HCT116 (cell line): ENCODE measurements at regions not wholly inside any gene's neighbourhood (a gene's known extent, or its start where the extent isn't known, plus 50 kb on each side); places are given as distances from the start of the nearest gene placed in this dataset.

Source experiments
- ATAC-seq: fragments of 200-7000 bp; cut with Tn5 transposase; 2 replicates; pipeline ENCODE4 v1.9.1; 2020; ENCODE audit warnings: mild to moderate bottlenecking, moderate library complexity
- BruUV-seq: library from RNA; stranded (reverse); fragments of 400-500 nt; replicated peaks from 2 replicates; lab custom pipeline; 2021; lab: Mats Ljungman, UMichigan
- CTCF ChIA-PET: fragments of 300-600 bp; sonication (Branson Sonifier 250); formaldehyde crosslinking; loops from one replicate; lab custom pipeline; 2021; ENCODE audit warnings: antibody characterized with exemption; lab: Charles Lee
- POLR2A ChIA-PET: fragments of 300-600, 350-600 bp; sonication (Branson Sonifier 250); formaldehyde crosslinking; loops from one replicate; lab custom pipeline; 2021; ENCODE audit warnings: antibody characterized with exemption; lab: Charles Lee
- RAD21 ChIA-PET, 2 experiments: fragments of 300-600 bp; sonication (Branson Sonifier 250); formaldehyde crosslinking; loops; one replicate each; lab custom pipeline; 2023; ENCODE audit warnings: low total read pairs in 2 of 2; ENCODE audit not compliant: uncharacterized antibody in 2 of 2, unreplicated experiment in 2 of 2, low non-redundant PET in 1 of 2; lab: Charles Lee
- DNase-seq: peaks from one replicate; pipeline ENCODE4 v3.0.0-alpha.2; 2010; ENCODE audit warnings: low read depth, low spot score
- H2AFZ ChIP-seq: fragments of 200-600 bp; shearing (Covaris generic), sonication (generic); 2 replicates; pipeline ENCODE4 v1.6.1; 2017; ENCODE audit warnings: low read depth, mixed run types, mixed read lengths, antibody characterized with exemption, low read length; ENCODE audit not compliant: poor library complexity, severe bottlenecking
- H3K27ac ChIP-seq: 2 replicates; pipeline ENCODE4 v1.5.1; 2012; ENCODE audit warnings: low read depth, low read length
- H3K27me3 ChIP-seq: fragments of 200-600 bp; sonication (generic); 2 replicates; pipeline ENCODE4 v1.6.1; 2016; ENCODE audit warnings: mixed run types, low read length, mixed read lengths; ENCODE audit not compliant: insufficient read depth
- H3K36me3 ChIP-seq, 2 experiments: fragments of 200-500 bp in 1 of 2; fragments of 200-600 bp in 1 of 2; sonication (Bioruptor generic) in 1 of 2; sonication (generic) in 1 of 2; 2 replicates each; pipeline versions ENCODE4 v1.5.1 to v1.6.1; 2014 to 2016; ENCODE audit warnings: low read length in 2 of 2, inconsistent platforms in 1 of 2, mixed read lengths in 1 of 2, mixed run types in 1 of 2; ENCODE audit not compliant: insufficient read depth in 2 of 2, control insufficient read depth in 1 of 2
- H3K4me1 ChIP-seq, 2 experiments: fragments of 200-600 bp in 1 of 2; sonication (generic) in 1 of 2; 2 replicates each; pipeline versions ENCODE4 v1.5.1 to v1.6.1; 2012 to 2017; ENCODE audit warnings: low read length in 2 of 2, inconsistent platforms in 1 of 2, mild to moderate bottlenecking in 1 of 2, mixed read lengths in 1 of 2, mixed run types in 1 of 2, moderate library complexity in 1 of 2; ENCODE audit not compliant: insufficient read depth in 2 of 2, control insufficient read depth in 1 of 2
- H3K4me2 ChIP-seq: fragments of 200-600 bp; sonication (generic); 2 replicates; pipeline ENCODE4 v1.6.1; 2017; ENCODE audit warnings: mixed run types, low read length, mixed read lengths
- H3K4me3 ChIP-seq, 2 experiments: fragments of 200-600 bp in 1 of 2; sonication (generic) in 1 of 2; replicated peaks in 1 of 2; 2 replicates each; pipeline ENCODE4 v1.5.1; 2011 to 2016; ENCODE audit warnings: low read length in 2 of 2, control low read depth in 1 of 2, low read depth in 1 of 2, mild to moderate bottlenecking in 1 of 2, mixed read lengths in 1 of 2, mixed run types in 1 of 2
- H3K79me2 ChIP-seq: fragments of 200-600 bp; sonication (generic); 2 replicates; pipeline ENCODE4 v1.6.1; 2017; ENCODE audit warnings: mild to moderate bottlenecking, mixed run types, low read length, moderate library complexity, mixed read lengths; ENCODE audit not compliant: insufficient read depth
- H3K9ac ChIP-seq: fragments of 200-600 bp; sonication (generic); 2 replicates; pipeline ENCODE4 v1.6.1; 2016; ENCODE audit warnings: low read length, mixed read lengths
- H3K9me2 ChIP-seq: fragments of 200-600 bp; sonication (generic), shearing (Covaris generic); 2 replicates; pipeline ENCODE4 v1.6.1; 2017; ENCODE audit warnings: mixed run types, mild to moderate bottlenecking, moderate library complexity; ENCODE audit not compliant: insufficient read depth
- H3K9me3 ChIP-seq, 2 experiments: fragments of 200-500 bp in 1 of 2; fragments of 200-600 bp in 1 of 2; sonication (Bioruptor generic) in 1 of 2; sonication (generic) in 1 of 2; 2 replicates each; pipeline ENCODE4 v1.6.1; 2014 to 2017; ENCODE audit warnings: low read length in 2 of 2, mixed read lengths in 2 of 2, inconsistent platforms in 1 of 2, low read depth in 1 of 2, mild to moderate bottlenecking in 1 of 2, mixed run types in 1 of 2, moderate library complexity in 1 of 2; ENCODE audit not compliant: control insufficient read depth in 1 of 2, insufficient read depth in 1 of 2
- H4K20me1 ChIP-seq: fragments of 200-600 bp; sonication (generic), shearing (Covaris generic); 2 replicates; pipeline ENCODE4 v1.6.1; 2017; ENCODE audit warnings: mixed run types, mild to moderate bottlenecking, moderate library complexity; ENCODE audit not compliant: insufficient read depth
- CBX3 ChIP-seq: IDR thresholded peaks from 2 replicates; pipeline ENCODE4 v1.6.1; 2012; ENCODE audit warnings: low read depth
- CEBPB ChIP-seq: IDR thresholded peaks from 2 replicates; pipeline ENCODE4 v1.6.1; 2012; ENCODE audit warnings: low read depth
- ELF1 ChIP-seq: IDR thresholded peaks from 2 replicates; pipeline ENCODE4 v1.6.1; 2012; ENCODE audit warnings: low read depth, borderline replicate concordance
- FOSL1 ChIP-seq: IDR thresholded peaks from 2 replicates; pipeline ENCODE4 v1.6.1; 2012; ENCODE audit warnings: low read depth
- JUND ChIP-seq: IDR thresholded peaks from 2 replicates; pipeline ENCODE4 v1.6.1; 2012
- POLR2A ChIP-seq: IDR thresholded peaks from 2 replicates; pipeline ENCODE4 v1.7.0; 2011; ENCODE audit warnings: borderline replicate concordance; ENCODE audit not compliant: insufficient read depth, insufficient read length; ENCODE audit errors: extremely low read depth
- POLR2AphosphoS5 ChIP-seq: IDR thresholded peaks from 2 replicates; pipeline ENCODE4 v1.6.1; 2011; ENCODE audit warnings: mild to moderate bottlenecking, low read depth, low read length, moderate library complexity
- RAD21 ChIP-seq: IDR thresholded peaks from 2 replicates; pipeline ENCODE4 v1.6.1; 2012; ENCODE audit warnings: low read depth, mild to moderate bottlenecking
- REST ChIP-seq: IDR thresholded peaks from 2 replicates; pipeline ENCODE4 v1.6.1; 2012; ENCODE audit warnings: low read depth
- SIN3A ChIP-seq: IDR thresholded peaks from 2 replicates; pipeline ENCODE4 v1.6.1; 2012; ENCODE audit warnings: low read depth
- SP1 ChIP-seq: IDR thresholded peaks from 2 replicates; pipeline ENCODE4 v1.6.1; 2012; ENCODE audit warnings: low read depth
- SRF ChIP-seq: IDR thresholded peaks from 2 replicates; pipeline ENCODE4 v1.6.1; 2012; ENCODE audit warnings: low read depth
- TCF7L2 ChIP-seq: IDR thresholded peaks from 2 replicates; pipeline ENCODE4 v1.7.0; 2011; ENCODE audit warnings: borderline replicate concordance, inconsistent platforms; ENCODE audit not compliant: insufficient read depth, insufficient read length; ENCODE audit errors: extremely low read depth
- YY1 ChIP-seq: IDR thresholded peaks from 2 replicates; pipeline ENCODE4 v1.6.1; 2011; ENCODE audit warnings: low read length, low read depth, moderate library complexity, mild to moderate bottlenecking; ENCODE audit not compliant: insufficient replicate concordance; ENCODE audit errors: extremely low read depth
- ZBTB33 ChIP-seq: IDR thresholded peaks from 2 replicates; pipeline ENCODE4 v1.6.1; 2011; ENCODE audit warnings: mild to moderate bottlenecking, low read length, moderate library complexity; ENCODE audit not compliant: insufficient replicate concordance; ENCODE audit errors: extremely low read depth
- ZFX ChIP-seq: fragments of 450-650 bp; IDR thresholded peaks from 2 replicates; pipeline ENCODE4 v1.6.1; 2017
- ZNF274 ChIP-seq: fragments of 200-500 bp; sonication (Bioruptor generic); IDR thresholded peaks from 2 replicates; pipeline ENCODE4 v1.6.1; 2014; ENCODE audit warnings: mild to moderate bottlenecking, low read depth, low read length, inconsistent platforms
- intact Hi-C: fragments of 100-400 bp; cut with micrococcal nuclease; formaldehyde crosslinking; loops from 2 replicates; pipeline ENCODE4 v1.10.0; 2022
- TF ChIP-seq, protein P1 (sequence below): IDR thresholded peaks from 2 replicates; pipeline ENCODE4 v1.6.1; 2012
- TF ChIP-seq, protein P2 (sequence below): IDR thresholded peaks from 2 replicates; pipeline ENCODE4 v1.6.1; 2012
- TF ChIP-seq, protein P3 (sequence below), 3 experiments: fragments of 200-600 bp in 1 of 3; sonication (generic) in 1 of 3; IDR thresholded peaks in 2 of 3; conservative IDR thresholded peaks in 1 of 3; 2 replicates each; pipeline ENCODE4 v1.5.1; 2012 to 2017; ENCODE audit warnings: low read depth in 2 of 3, low read length in 2 of 3, antibody characterized with exemption in 1 of 3, borderline replicate concordance in 1 of 3, control low read depth in 1 of 3, mild to moderate bottlenecking in 1 of 3, mixed read lengths in 1 of 3, mixed run types in 1 of 3, moderate library complexity in 1 of 3; ENCODE audit not compliant: insufficient read depth in 1 of 3

DNA sequence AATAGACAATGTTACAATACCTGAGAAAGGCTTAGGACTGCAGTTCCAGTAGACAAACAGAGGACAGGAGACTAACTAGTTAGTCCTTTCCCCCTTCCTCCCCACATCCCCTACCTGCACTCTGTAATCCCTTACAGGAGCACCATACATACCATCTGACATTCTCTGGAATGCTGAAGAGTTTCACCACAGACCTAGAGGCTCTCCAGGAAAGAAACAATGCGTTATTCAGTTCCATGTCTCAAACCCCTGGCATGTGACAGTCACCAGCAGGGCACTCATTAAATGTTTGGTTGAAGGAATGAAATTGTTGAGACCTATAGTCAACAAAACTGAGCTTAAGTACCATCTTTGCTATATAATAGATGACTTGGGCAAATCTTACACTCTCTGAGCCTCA lies 100.2 kb upstream of the USP38 start:
- RAD21 ChIA-PET, result interaction anchor here in 1 of 2 experiments (1.3 kb wide), 1 partner anchor 99 kb away, joined by 3 read pairs; no protein-coding TSS in a partner anchor
- Histone ChIP-seq H3K4me3 (no peak overlapping the region), H3K4me2 (no peak overlapping the region), H3K79me2 (no peaks in the 10 kb centered on the region), H3K9ac (no peak overlapping the region), H3K9me3 (no peaks in the 10 kb centered on the region), H3K9me2 (no peaks in the 10 kb centered on the region), H3K27ac (no peak overlapping the region), H3K4me1 (no peaks in the 10 kb centered on the region)
- DNase-seq, result no peak
- no TSS peak for BruUV-seq
- no peak for TF ChIP-seq YY1
- no peak for TF ChIP-seq REST
- no peak for TF ChIP-seq SRF
- TF ChIP-seq CBX3, result no peak
- no peak for TF ChIP-seq ZFX
- no peak for TF ChIP-seq TCF7L2
- no peak for TF ChIP-seq JUND
- TF ChIP-seq, protein P1, sequence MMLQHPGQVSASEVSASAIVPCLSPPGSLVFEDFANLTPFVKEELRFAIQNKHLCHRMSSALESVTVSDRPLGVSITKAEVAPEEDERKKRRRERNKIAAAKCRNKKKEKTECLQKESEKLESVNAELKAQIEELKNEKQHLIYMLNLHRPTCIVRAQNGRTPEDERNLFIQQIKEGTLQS, result no peak
- TF ChIP-seq ZBTB33, result no peak
- no peak for TF ChIP-seq ELF1
- TF ChIP-seq FOSL1, result no peak
- no peak for TF ChIP-seq POLR2AphosphoS5
- TF ChIP-seq SP1, result no peak
- TF ChIP-seq, protein P2, sequence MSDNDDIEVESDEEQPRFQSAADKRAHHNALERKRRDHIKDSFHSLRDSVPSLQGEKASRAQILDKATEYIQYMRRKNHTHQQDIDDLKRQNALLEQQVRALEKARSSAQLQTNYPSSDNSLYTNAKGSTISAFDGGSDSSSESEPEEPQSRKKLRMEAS, result no peak
- TF ChIP-seq CEBPB, result no peak
- TF ChIP-seq, protein P3, sequence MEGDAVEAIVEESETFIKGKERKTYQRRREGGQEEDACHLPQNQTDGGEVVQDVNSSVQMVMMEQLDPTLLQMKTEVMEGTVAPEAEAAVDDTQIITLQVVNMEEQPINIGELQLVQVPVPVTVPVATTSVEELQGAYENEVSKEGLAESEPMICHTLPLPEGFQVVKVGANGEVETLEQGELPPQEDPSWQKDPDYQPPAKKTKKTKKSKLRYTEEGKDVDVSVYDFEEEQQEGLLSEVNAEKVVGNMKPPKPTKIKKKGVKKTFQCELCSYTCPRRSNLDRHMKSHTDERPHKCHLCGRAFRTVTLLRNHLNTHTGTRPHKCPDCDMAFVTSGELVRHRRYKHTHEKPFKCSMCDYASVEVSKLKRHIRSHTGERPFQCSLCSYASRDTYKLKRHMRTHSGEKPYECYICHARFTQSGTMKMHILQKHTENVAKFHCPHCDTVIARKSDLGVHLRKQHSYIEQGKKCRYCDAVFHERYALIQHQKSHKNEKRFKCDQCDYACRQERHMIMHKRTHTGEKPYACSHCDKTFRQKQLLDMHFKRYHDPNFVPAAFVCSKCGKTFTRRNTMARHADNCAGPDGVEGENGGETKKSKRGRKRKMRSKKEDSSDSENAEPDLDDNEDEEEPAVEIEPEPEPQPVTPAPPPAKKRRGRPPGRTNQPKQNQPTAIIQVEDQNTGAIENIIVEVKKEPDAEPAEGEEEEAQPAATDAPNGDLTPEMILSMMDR (IDR thresholded peaks at IDR 0.05 in 2 of 3, conservative IDR thresholded peaks at IDR 0.05 in 1 of 3; ENCODE audit: borderline replicate concordance in 1 of 3, insufficient read depth in 1 of 3, low read depth in 2 of 3, low read length in 2 of 3), result no peak
- TF ChIP-seq POLR2A, result no peak
- no peak for TF ChIP-seq RAD21
- TF ChIP-seq SIN3A, result no peak
- TF ChIP-seq ZNF274, result no peak
- TF ChIP-seq, all 23 proteins: peak for 0
- 0 out of 2 replicates have a peak, but pooled peaks have one; percentile 14 for ATAC-seq
- POLR2A ChIA-PET, result no interaction called here
- Histone ChIP-seq H3K36me3 (no peaks in the 10 kb centered on the region), H2AFZ (no peak overlapping the region), H4K20me1 (no peaks in the 10 kb centered on the region), H3K27me3 (no peaks in the 10 kb centered on the region)
- CTCF ChIA-PET, result interaction anchor here (1.2 to 3.0 kb wide), 2 partner anchors 99 to 1223 kb away, joined by 3 to 22 read pairs; no protein-coding TSS in a partner anchor
- intact Hi-C loops, result loop anchor here (2.0 to 10.0 kb wide), 3 partner anchors 100 to 1930 kb away; no protein-coding TSS in a partner anchor
